ENCODE measurements at regions not wholly inside any gene's neighbourhood (a gene's known extent, or its start where the extent isn't known, plus 50 kb on each side); places are given as distances from the start of the nearest gene placed in this dataset.

DNA sequence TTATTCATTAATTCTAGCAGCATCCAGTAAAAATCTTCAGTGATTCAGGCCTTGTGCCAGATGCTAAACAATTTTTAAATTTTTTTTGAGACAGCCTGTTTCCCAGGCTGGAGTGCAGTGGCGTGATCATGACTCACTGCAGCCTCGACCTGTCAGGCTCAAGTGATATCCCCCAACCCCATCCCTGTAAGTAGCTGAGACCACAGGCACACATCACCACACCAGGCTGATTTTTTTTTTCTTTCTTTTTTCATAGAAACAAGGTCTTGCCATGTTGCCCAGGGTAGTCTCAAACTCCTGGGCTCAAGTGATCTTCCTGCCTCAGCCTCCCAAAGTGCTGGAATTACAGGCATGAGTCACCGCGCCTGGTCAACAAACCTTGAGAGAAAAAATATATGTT lies 705.5 kb downstream of the ARAP2 start:
- TF ChIP-seq CTCF (IDR thresholded peaks at IDR 0.05) (no peak), POLR2A (IDR thresholded peaks at IDR 0.05) (no peak)

Data from right lobe of liver (tissue), 4 donors.